Activated CD4-positive, alpha-beta T cell treated with anti-CD3 and anti-CD28 coated beads, Interleukin-2, amount 50 U/mL, for 16 hours (primary cell): ENCODE measurements at regions not wholly inside any gene's neighbourhood (a gene's known extent, or its start where the extent isn't known, plus 50 kb on each side); places are given as distances from the start of the nearest gene placed in this dataset.
"Not testable (repeated sequence)": the region's sequence is repeated elsewhere in the genome, so short reads cannot be mapped to it uniquely, and the experiment has no call there.

Source experiments
- DNase-seq: peaks from one replicate; pipeline ENCODE4 v3.0.0-alpha.2; 2020

- not testable (repeated sequence) for DNase-seq
Measured at GRCh38 chr5:12856105-12856504, 951.9 kb upstream of the CTNND2 start.

DNA sequence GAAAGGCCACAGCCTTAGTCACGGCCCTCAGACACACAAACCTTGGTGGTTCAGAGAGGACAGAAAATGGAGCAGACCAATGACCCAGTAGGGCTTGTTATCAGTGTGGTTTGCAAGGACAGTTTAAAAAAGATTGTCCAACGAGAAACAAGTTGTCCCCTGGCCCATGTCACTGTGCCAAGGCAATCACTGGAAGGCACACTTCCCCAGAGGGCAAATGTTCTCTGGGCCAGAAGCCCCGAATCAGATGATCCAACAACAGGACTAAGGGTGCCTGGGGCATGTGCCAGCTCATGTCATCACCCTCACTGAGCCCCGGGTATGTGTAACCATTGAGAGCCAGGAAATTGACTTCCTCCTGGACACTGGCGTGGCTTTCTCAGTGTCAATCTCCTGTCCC, 950.1 kb upstream of the CTNND2 start:
- no peak for DNase-seq

GRCh38 chr5:12851761-12852160, 947.5 kb upstream of the CTNND2 start:
- DNase-seq = no peak

DNA sequence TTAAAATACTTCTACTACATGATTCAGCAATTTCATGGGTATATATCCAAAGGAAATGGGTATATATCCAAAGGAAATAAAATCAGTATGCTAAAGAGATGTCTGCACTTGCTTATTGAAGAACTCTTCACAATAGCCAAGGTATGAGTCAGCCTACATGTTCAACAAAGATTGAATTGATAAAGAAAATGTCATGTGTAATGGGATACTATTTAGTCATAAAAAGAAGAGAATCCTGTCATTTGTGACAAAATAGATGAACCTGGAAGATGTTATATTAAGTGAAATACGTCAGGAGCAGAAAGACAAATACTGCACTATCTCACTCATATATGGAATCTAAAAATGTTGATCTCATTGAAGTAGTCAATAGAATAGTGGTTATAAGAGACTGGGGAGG, 944.5 kb upstream of the CTNND2 start:
- no peak for DNase-seq

DNA sequence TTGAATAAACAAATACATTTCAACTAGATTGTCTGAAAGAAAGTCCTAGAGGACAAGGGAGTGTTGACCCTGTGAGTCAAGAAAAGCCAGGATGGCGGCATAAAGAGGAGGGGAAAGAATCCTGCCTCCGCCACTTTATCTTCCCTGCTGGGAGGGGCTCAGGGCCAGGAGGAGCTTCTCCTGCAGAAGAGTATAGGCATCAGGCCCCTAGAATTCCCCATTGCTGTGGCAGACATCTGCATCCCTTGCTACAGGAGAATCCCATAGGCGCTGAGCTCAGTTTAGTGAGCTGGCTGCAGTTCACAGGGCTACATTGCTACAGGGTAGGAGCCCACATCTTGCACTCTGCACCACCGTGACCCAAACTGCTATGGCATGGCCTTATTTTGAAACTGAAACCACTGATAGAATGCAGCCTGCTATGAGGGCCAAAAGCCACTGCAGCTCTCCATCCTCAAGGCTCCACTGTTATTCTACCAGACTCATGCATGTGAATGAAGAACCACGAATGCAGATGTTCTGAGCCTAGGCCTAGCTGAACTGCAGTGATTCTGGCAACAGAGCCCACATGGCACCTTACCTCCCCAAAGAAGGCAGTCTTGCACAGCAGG, 941.4 kb upstream of the CTNND2 start:
- DNase-seq = no peak

- no peak for DNase-seq
Measured at GRCh38 chr5:12840972-12841371, 936.7 kb upstream of the CTNND2 start.

DNA sequence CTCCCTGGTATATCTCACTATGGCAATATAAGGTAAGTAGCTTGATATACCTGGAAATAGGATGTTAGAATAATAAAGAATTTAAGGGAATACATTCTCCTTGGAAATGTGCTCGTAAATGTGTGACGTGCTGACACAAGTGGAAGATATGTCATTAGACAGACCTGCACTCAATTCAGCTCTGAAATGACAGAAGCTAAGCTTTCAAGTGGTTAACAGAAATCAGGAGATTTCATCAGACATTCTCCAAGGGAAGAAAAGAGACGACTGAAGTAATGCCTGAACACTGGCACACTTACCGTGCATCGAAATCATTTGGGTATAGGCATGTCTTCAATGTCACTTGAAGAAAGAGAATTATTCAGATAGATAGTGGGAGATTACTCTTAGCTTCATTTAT, 933.3 kb upstream of the CTNND2 start:
- no peak for DNase-seq

DNA sequence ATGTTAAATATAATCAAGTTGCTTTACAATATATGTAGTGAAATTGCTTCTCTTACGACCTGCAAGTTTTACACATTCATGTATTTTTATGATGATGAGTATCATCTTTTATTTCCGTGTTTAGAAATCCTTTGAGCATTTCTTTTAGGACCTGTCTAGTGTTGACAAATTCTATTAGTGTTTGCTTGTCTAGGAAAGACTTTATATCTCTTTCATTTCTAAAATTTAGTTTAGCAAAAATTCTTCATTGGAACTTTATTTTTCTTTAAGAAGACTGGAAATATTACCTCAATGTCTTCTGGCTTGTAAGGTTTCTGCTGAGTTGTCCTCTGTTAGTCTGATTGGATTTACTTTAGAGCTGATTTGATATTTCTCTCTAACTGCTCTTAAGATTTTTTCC, 920.9 kb upstream of the CTNND2 start:
- DNase-seq = no peak

- no peak for DNase-seq
Measured at GRCh38 chr5:12805165-12805698, 901.0 kb upstream of the CTNND2 start.

GRCh38 chr5:12799165-12799564, 894.9 kb upstream of the CTNND2 start:
- DNase-seq = no peak

- no peak for DNase-seq
Measured at GRCh38 chr5:12795333-12795663, 891.1 kb upstream of the CTNND2 start.

GRCh38 chr5:12794476-12795332, 890.5 kb upstream of the CTNND2 start:
- DNase-seq = no peak

DNA sequence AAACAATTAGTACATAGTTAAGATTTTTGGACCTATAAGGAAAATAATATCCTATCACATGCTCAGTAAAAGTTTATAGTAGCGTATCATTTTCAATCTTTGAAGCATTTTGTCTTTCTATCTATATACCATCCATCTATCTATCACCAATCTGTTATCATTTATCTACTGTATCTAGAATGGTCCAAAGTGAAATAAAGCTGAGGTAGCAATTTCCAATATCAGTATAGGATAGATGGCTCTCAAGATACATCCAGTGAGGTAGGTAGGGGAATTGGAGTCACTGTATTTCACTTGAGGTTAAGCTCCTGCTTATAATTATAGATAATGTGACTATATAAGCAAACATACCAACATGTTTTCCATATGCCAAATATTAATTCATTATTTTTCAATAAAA, 889.1 kb upstream of the CTNND2 start:
- no peak for DNase-seq

- no peak for DNase-seq
Measured at GRCh38 chr5:12780536-12780935, 876.3 kb upstream of the CTNND2 start.

DNA sequence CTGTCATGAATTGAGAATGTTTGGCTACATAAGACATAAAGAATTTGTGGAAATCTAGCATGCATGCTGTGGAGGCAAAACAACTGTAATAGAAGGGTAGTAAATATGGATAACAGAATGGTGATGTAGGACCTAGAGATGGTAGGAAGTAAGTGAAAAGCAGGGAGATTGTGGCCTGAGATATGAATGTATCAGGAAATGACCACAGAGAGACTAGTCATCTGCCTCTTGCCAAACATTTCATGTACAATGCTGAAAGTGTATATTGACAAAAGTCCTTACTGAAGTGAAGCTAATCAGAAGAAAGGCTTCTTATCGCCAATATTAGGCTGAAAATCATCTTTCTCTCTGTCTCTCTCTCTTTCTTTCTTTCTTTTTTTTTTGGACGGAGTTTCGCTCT, 873.1 kb upstream of the CTNND2 start:
- no peak for DNase-seq

GRCh38 chr5:12772276-12772675, 868.0 kb upstream of the CTNND2 start:
- no peak for DNase-seq

DNA sequence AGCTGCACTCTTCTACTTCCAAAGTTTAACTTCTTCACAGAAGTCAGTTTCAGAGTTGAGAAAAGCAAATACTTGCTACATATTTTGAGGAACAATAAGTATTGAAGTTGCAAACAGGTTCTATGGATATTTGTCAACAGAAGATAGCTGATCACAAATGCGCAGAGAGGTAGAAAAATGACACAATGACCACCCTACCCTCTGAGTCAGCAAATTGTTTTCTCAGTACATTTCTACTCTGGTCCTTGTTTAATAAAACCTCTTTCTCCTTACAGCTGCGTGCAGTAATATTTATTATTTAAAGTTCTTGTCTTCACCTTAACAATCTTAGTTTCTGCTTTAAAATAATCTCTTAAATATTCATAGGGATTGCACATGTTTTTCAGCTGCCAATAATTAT, 855.1 kb upstream of the CTNND2 start:
- DNase-seq = no peak

- DNase-seq = no peak
Measured at GRCh38 chr5:12757035-12757434, 852.8 kb upstream of the CTNND2 start.

DNA sequence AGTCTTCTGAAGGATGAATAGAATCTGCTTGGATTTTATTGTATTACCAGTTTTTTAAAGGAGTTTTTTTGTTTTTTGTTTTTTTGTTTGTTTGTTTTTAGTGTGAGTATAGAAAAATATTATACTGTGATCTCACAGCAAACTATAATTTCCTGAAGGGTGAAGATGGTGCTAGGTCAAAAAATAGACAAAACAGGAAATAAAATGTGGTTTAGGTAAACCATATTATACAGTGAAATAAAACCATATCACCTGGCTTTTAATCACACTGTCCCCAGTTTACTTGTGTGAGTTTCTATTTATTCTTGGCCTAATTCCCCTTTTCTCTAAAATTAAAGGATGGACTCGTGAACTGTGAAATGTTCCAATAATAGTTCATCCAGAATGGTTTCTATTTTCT, 841.3 kb upstream of the CTNND2 start:
- no peak for DNase-seq

DNA sequence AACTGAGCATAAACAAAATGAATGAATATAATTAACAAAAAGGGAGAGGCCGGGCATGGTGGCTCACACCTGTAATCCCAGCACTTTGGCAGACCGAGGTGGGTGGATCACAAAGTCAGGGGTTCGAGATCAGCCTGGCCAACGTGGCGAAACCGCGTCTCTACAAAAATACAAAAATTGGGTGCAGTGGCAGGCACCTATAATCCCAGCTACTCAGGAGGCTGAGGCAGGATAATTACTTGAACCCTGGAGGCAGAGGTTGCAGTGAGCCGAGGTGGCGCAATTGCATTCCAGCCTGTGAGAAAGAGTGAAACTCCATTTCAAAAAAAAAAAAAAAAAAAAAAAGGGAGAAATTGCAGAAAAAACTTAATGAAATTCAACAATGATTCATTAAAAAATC, 839.3 kb upstream of the CTNND2 start:
- DNase-seq = no peak

DNA sequence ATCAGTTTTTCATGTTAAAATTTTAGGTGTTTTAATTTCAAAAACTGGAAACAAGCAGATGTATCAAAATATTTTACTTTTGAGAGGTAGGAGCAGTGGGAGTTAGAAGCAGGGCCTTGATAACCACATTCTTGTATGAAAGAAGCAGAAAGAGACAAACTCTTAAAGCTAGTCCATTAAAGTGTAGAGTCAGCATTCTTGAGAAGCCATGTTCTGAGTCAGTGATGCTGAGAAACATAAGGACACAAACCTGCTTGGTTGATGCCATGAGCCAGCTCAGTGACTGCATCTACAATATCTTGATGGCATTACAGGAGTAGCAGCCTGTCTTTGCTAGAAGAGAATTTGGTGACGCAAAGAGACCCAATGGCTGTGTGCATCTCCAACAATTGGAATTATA, 826.1 kb upstream of the CTNND2 start:
- DNase-seq = no peak

GRCh38 chr5:12716664-12717063, 812.4 kb upstream of the CTNND2 start:
- no peak for DNase-seq

DNA sequence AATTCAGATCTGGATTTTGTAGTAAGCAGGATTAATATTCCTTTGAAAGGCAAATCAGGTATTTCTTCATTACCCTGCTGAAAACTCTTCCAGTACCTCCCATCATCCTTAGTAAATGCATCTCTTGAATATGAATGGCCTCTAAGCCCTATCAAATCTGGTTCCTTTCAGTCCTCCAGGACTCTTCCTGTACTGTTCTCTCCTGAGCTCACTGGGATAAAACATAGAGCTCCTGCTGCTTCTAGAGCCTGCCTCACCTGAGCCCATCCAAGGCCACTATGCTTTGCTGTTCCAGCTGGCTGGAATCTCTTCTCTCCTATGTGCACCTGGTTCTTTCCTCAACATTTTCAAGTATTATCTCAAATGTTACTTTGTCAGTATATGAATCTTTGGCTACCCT, 803.3 kb upstream of the CTNND2 start:
- DNase-seq = no peak

DNA sequence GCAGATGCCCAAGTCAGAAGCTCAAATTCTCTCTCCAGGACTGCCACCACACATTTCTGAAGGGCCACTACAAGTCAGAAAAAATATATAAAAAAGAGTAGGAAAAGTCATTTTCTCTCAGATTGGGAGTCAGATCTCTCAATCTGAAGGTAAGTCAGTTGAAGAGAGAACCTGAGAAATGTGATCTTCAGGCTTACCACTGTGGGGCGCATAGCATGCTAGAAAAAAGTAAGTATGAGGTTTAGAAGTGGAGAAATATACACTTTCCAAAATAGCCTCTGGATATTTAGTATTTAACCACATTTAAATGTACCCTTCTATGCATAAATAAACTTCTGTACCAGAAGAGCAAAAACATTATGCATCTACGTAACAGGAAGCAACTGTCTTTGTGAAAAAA, 800.7 kb upstream of the CTNND2 start:
- no peak for DNase-seq

GRCh38 chr5:12703254-12703653, 799.0 kb upstream of the CTNND2 start:
- DNase-seq = no peak
